CD4-positive, alpha-beta T cell (primary cell): ENCODE measurements at regions not wholly inside any gene's neighbourhood (a gene's known extent, or its start where the extent isn't known, plus 50 kb on each side); places are given as distances from the start of the nearest gene placed in this dataset.

Source experiments
- ATAC-seq: fragments of 200-7000 bp; cut with Tn5 transposase; one replicate; pipeline ENCODE4 v1.10.0; 2022; ENCODE audit warnings: mild to moderate bottlenecking; ENCODE audit not compliant: poor library complexity
- CTCF ChIA-PET: fragments of 350-600 bp; sonication (Branson Sonifier 250); formaldehyde crosslinking; loops from one replicate; lab custom pipeline; 2021; ENCODE audit warnings: antibody characterized with exemption, inconsistent platforms; lab: Charles Lee
- POLR2A ChIA-PET: fragments of 350-600 bp; sonication (Branson Sonifier 250); formaldehyde crosslinking; loops from one replicate; lab custom pipeline; 2021; ENCODE audit warnings: antibody characterized with exemption, inconsistent platforms; lab: Charles Lee
- DNase-seq, 14 experiments: peaks; one replicate each; pipeline ENCODE4 v3.0.0-alpha.2; 2013 to 2020; ENCODE audit warnings: mixed read lengths in 2 of 14
- H3K27ac ChIP-seq, 2 donors: one replicate each; pipeline versions ENCODE4 v1.5.1 to v1.7.0; 2013; ENCODE audit warnings: low read length in 2 of 2, low read depth in 1 of 2, mild to moderate bottlenecking in 1 of 2
- H3K27me3 ChIP-seq, 2 experiments: 1 replicate in 1 of 2; 2 replicates in 1 of 2; pipeline versions ENCODE4 v1.6.1 to v1.7.0; 2013; ENCODE audit warnings: low read length in 2 of 2, control low read depth in 1 of 2, mild to moderate bottlenecking in 1 of 2, moderate library complexity in 1 of 2; ENCODE audit not compliant: insufficient read depth in 2 of 2, control insufficient read depth in 1 of 2
- H3K36me3 ChIP-seq: one replicate; pipeline ENCODE4 v1.6.1; 2013; ENCODE audit warnings: low read length, control low read depth; ENCODE audit not compliant: insufficient read depth
- H3K4me1 ChIP-seq: one replicate; pipeline ENCODE4 v1.6.1; 2013; ENCODE audit warnings: low read length, control low read depth; ENCODE audit not compliant: insufficient read depth
- H3K4me3 ChIP-seq: one replicate; pipeline ENCODE4 v1.5.1; 2013; ENCODE audit warnings: mild to moderate bottlenecking, low read length, moderate library complexity
- H3K9me3 ChIP-seq, 2 experiments: 1 replicate in 1 of 2; 2 replicates in 1 of 2; pipeline versions ENCODE4 v1.6.1 to v1.7.0; 2013; ENCODE audit warnings: low read length in 2 of 2, mild to moderate bottlenecking in 2 of 2, control low read depth in 1 of 2, moderate library complexity in 1 of 2; ENCODE audit not compliant: control insufficient read depth in 1 of 2, insufficient read depth in 1 of 2
- H3K27ac Mint-ChIP-seq: one replicate; pipeline ENCODE4 v1.8.0; 2020; ENCODE audit warnings: mixed read lengths
- H3K27me3 Mint-ChIP-seq: one replicate; pipeline ENCODE4 v1.8.0; 2021; ENCODE audit warnings: mixed read lengths
- H3K36me3 Mint-ChIP-seq: one replicate; pipeline ENCODE4 v1.8.0; 2021; ENCODE audit warnings: low read depth, mixed read lengths
- H3K4me1 Mint-ChIP-seq: one replicate; pipeline ENCODE4 v1.8.0; 2021; ENCODE audit warnings: low read depth, mixed read lengths
- H3K4me3 Mint-ChIP-seq: one replicate; pipeline ENCODE4 v1.8.0; 2020; ENCODE audit warnings: mild to moderate bottlenecking, mixed read lengths
- H3K9me3 Mint-ChIP-seq: one replicate; pipeline ENCODE4 v1.8.0; 2020; ENCODE audit warnings: mixed read lengths
- CTCF ChIP-seq: fragments of 200-600 bp; IDR thresholded peaks from one replicate; pipeline ENCODE4 v1.8.0; 2022; ENCODE audit warnings: antibody characterized with exemption, mild to moderate bottlenecking
- intact Hi-C, 2 experiments: fragments of 100-400 bp; cut with DNase I in 1 of 2; cut with micrococcal nuclease in 1 of 2; formaldehyde crosslinking; loops; one replicate each; pipeline versions ENCODE4 v1.15.1 to v1.9.0; 2023 to 2025; cut with DNase I, micrococcal nuclease

- no peak for DNase-seq
- Histone ChIP-seq H3K4me3 (no peak overlapping the region), H3K27ac (no peak overlapping the region), H3K4me1 (no peaks in the 10 kb centered on the region), H3K9me3 (no peaks in the 10 kb centered on the region), H3K27me3 (no peaks in the 10 kb centered on the region), H3K36me3 (no peaks in the 10 kb centered on the region)
- Mint-ChIP-seq H3K4me3 (no peak overlapping the region), H3K4me1 (no peaks in the 10 kb centered on the region), H3K27me3 (no peaks in the 10 kb centered on the region), H3K27ac (no peak overlapping the region), H3K36me3 (no peaks in the 10 kb centered on the region), H3K9me3 (no peaks in the 10 kb centered on the region)
- ATAC-seq, result no peak
- ChIA-PET POLR2A (no interaction called here), CTCF (no interaction called here)
- intact Hi-C loops, result no loop called here
- no peak for TF ChIP-seq CTCF
Observed at GRCh38 chr2:193331676-193332075, 1136.9 kb upstream of the TMEFF2 start.

GRCh38 chr2:193326296-193326695 lies 1131.6 kb upstream of the TMEFF2 start:
- Mint-ChIP-seq H3K27me3 (no peaks in the 10 kb centered on the region), H3K9me3 (no peaks in the 10 kb centered on the region), H3K36me3 (no peaks in the 10 kb centered on the region), H3K4me3 (no peak overlapping the region), H3K4me1 (no peaks in the 10 kb centered on the region), H3K27ac (no peak overlapping the region)
- TF ChIP-seq CTCF, result no peak
- intact Hi-C loops, result no loop called here
- Histone ChIP-seq H3K4me1 (no peaks in the 10 kb centered on the region), H3K9me3 (no peaks in the 10 kb centered on the region), H3K4me3 (no peak overlapping the region), H3K27me3 (no peaks in the 10 kb centered on the region), H3K36me3 (no peaks in the 10 kb centered on the region), H3K27ac (no peak overlapping the region)
- DNase-seq, result no peak
- ChIA-PET CTCF (no interaction called here), POLR2A (no interaction called here)
- no peak for ATAC-seq

GRCh38 chr2:193315428-193316091 lies 1120.8 kb upstream of the TMEFF2 start:
- Mint-ChIP-seq H3K4me3 (no peak overlapping the region), H3K4me1 (no peaks in the 10 kb centered on the region), H3K36me3 (no peaks in the 10 kb centered on the region), H3K9me3 (no peaks in the 10 kb centered on the region), H3K27me3 (no peaks in the 10 kb centered on the region), H3K27ac (no peak overlapping the region)
- Histone ChIP-seq H3K4me1 (no peaks in the 10 kb centered on the region), H3K36me3 (no peaks in the 10 kb centered on the region), H3K27me3 (no peaks in the 10 kb centered on the region), H3K4me3 (no peak overlapping the region), H3K9me3 (no peaks in the 10 kb centered on the region), H3K27ac (no peak overlapping the region)
- POLR2A ChIA-PET, result no interaction called here
- DNase-seq (no peak), ATAC-seq (no peak)
- CTCF ChIA-PET, result no interaction called here
- intact Hi-C loops, result no loop called here
- TF ChIP-seq CTCF, result no peak
